Upper lobe of left lung (tissue), 6 donors: ENCODE measurements at regions not wholly inside any gene's neighbourhood (a gene's known extent, or its start where the extent isn't known, plus 50 kb on each side); places are given as distances from the start of the nearest gene placed in this dataset.
A peak's percentile ranks its signal among the peaks of the same experiment; 100 is the strongest.

Experiments used
- ATAC-seq, 2 donors: fragments of 200-7000 bp; cut with Tn5 transposase; one replicate each; pipeline ENCODE4 v1.9.1; 2022; ENCODE audit warnings: mild to moderate bottlenecking in 2 of 2, moderate library complexity in 2 of 2; ENCODE audit not compliant: low FRiP score in 2 of 2
- DNase-seq, 2 donors: peaks; one replicate each; pipeline ENCODE4 v3.0.0-alpha.2; 2019 to 2020
- H3K27ac ChIP-seq, 4 donors: fragments of 200-600 bp; sonication (generic); one replicate each; pipeline ENCODE4 v1.5.1; 2016 to 2019
- H3K27me3 ChIP-seq, 4 donors: fragments of 200-600 bp; sonication (generic); one replicate each; pipeline ENCODE4 v1.5.1; 2017 to 2019
- H3K36me3 ChIP-seq, 4 donors: fragments of 200-600 bp; sonication (generic); one replicate each; pipeline ENCODE4 v1.5.1; 2016 to 2019
- H3K4me1 ChIP-seq, 4 donors: fragments of 200-600 bp; sonication (generic); one replicate each; pipeline ENCODE4 v1.5.1; 2018 to 2019
- H3K4me3 ChIP-seq, 4 donors: fragments of 200-600 bp; sonication (generic); one replicate each; pipeline ENCODE4 v1.5.1; 2017 to 2019; ENCODE audit warnings: mild to moderate bottlenecking in 2 of 4, moderate library complexity in 1 of 4
- H3K9me3 ChIP-seq, 4 donors: fragments of 200-600 bp; sonication (generic); one replicate each; pipeline ENCODE4 v1.5.1; 2018 to 2019
- CTCF ChIP-seq, 6 experiments: fragments of 450-650 bp in 4 of 6; fragments of 200-600 bp in 2 of 6; sonication (generic) in 2 of 6; IDR thresholded peaks; one replicate each; pipeline ENCODE4 v1.5.1; 2016 to 2019; ENCODE audit warnings: antibody characterized with exemption in 6 of 6
- EP300 ChIP-seq, 4 donors: sonication (generic); formaldehyde crosslinking; IDR thresholded peaks; one replicate each; pipeline ENCODE4 v1.5.1; 2017; ENCODE audit warnings: antibody characterized with exemption in 4 of 4, control low read depth in 2 of 4
- POLR2A ChIP-seq, 4 donors: fragments of 450-650 bp; IDR thresholded peaks; one replicate each; pipeline ENCODE4 v1.5.1; 2016 to 2017; ENCODE audit warnings: antibody characterized with exemption in 4 of 4, mild to moderate bottlenecking in 2 of 4
- POLR2AphosphoS5 ChIP-seq, 2 donors: sonication (generic); formaldehyde crosslinking; IDR thresholded peaks; one replicate each; pipeline ENCODE4 v1.5.1; 2017; ENCODE audit warnings: antibody characterized with exemption in 2 of 2
- WGBS, 2 donors: methylation state at CpG; one replicate each; pipeline ENCODE4 v1.1.5; 2017 to 2018; 5-methylcytosine and 5-hydroxymethylcytosine counted together
- donor health status: DM: no; HTN: no; CAD: no; lungs with moderate emphysema.
- donor health status: DM: no; HTN: yes; CAD: no; lungs with severe emphysema.

GRCh38 chr17:53719229-53719628 lies 103.5 kb upstream of the KIF2B start:
- Histone ChIP-seq H3K9me3 (peaks cover 0 to 3% (median 0%) of the 10 kb centered on the region in 4 donors), H3K4me3 (no peak overlapping the region), H3K27me3 (no peaks in the 10 kb centered on the region), H3K4me1 (no peaks in the 10 kb centered on the region), H3K27ac (no peak overlapping the region), H3K36me3 (no peaks in the 10 kb centered on the region)
- TF ChIP-seq EP300 (IDR thresholded peaks at IDR 0.05), result no peak
- TF ChIP-seq POLR2AphosphoS5 (IDR thresholded peaks at IDR 0.05), result no peak
- no peak for TF ChIP-seq POLR2A (IDR thresholded peaks at IDR 0.05)
- no peak for TF ChIP-seq CTCF (IDR thresholded peaks at IDR 0.05)
- no peak for DNase-seq
- ATAC-seq, result no peak

- ATAC-seq (no peak), DNase-seq (no peak)
- WGBS, 2 donors, result 68 to 82% methylated on average over 4 of the region's 4 CpGs
- Histone ChIP-seq H3K4me1 (no peaks in the 10 kb centered on the region), H3K9me3 (peaks cover 0 to 3% (median 0%) of the 10 kb centered on the region in 4 donors), H3K27ac (no peak overlapping the region), H3K4me3 (no peak overlapping the region), H3K36me3 (no peaks in the 10 kb centered on the region), H3K27me3 (no peaks in the 10 kb centered on the region)
- no peak for TF ChIP-seq POLR2A (IDR thresholded peaks at IDR 0.05)
- no peak for TF ChIP-seq EP300 (IDR thresholded peaks at IDR 0.05)
- no peak for TF ChIP-seq POLR2AphosphoS5 (IDR thresholded peaks at IDR 0.05)
- TF ChIP-seq CTCF (IDR thresholded peaks at IDR 0.05), result no peak
Measured at GRCh38 chr17:53707566-53707965, 115.2 kb upstream of the KIF2B start.

GRCh38 chr17:53696286-53696685 lies 126.4 kb upstream of the KIF2B start:
- ATAC-seq, result no peak
- H3K36me3 ChIP-seq, result no peaks in the 10 kb centered on the region
- no peaks in the 10 kb centered on the region for H3K9me3 ChIP-seq
- no peak for TF ChIP-seq EP300 (IDR thresholded peaks at IDR 0.05)
- TF ChIP-seq CTCF (IDR thresholded peaks at IDR 0.05), result no peak
- TF ChIP-seq POLR2AphosphoS5 (IDR thresholded peaks at IDR 0.05), result no peak
- TF ChIP-seq POLR2A (IDR thresholded peaks at IDR 0.05), result no peak
- 72 to 73% methylated on average over 5 of the region's 5 CpGs for WGBS, 2 donors
- no peak overlapping the region for H3K4me3 ChIP-seq
- H3K4me1 ChIP-seq, result no peaks in the 10 kb centered on the region
- no peaks in the 10 kb centered on the region for H3K27me3 ChIP-seq
- no peak for DNase-seq
- no peak overlapping the region for H3K27ac ChIP-seq

- 33 to 67% methylated on average over 1 to 3 of the region's 3 CpGs for WGBS, 2 donors
- Histone ChIP-seq H3K4me1 (no peaks in the 10 kb centered on the region), H3K27me3 (no peaks in the 10 kb centered on the region), H3K27ac (no peak overlapping the region), H3K36me3 (no peaks in the 10 kb centered on the region), H3K9me3 (peaks cover 0 to 4% (median 0%) of the 10 kb centered on the region in 4 donors), H3K4me3 (no peak overlapping the region)
- DNase-seq, result no peak
- TF ChIP-seq POLR2A (IDR thresholded peaks at IDR 0.05), result no peak
- TF ChIP-seq CTCF (IDR thresholded peaks at IDR 0.05), result no peak
- TF ChIP-seq EP300 (IDR thresholded peaks at IDR 0.05), result no peak
- TF ChIP-seq POLR2AphosphoS5 (IDR thresholded peaks at IDR 0.05), result no peak
- ATAC-seq, result peak in 1 of 2 donors; percentile 49
Measured at GRCh38 chr17:53687324-53687723, 135.4 kb upstream of the KIF2B start.

GRCh38 chr17:53680745-53681144 lies 142.0 kb upstream of the KIF2B start:
- H3K4me3 ChIP-seq, result no peak overlapping the region
- TF ChIP-seq CTCF (IDR thresholded peaks at IDR 0.05), result no peak
- TF ChIP-seq POLR2AphosphoS5 (IDR thresholded peaks at IDR 0.05), result no peak
- TF ChIP-seq EP300 (IDR thresholded peaks at IDR 0.05), result no peak
- TF ChIP-seq POLR2A (IDR thresholded peaks at IDR 0.05), result no peak
- no peaks in the 10 kb centered on the region for H3K4me1 ChIP-seq
- DNase-seq, result no peak
- WGBS, 2 donors, result 85 to 87% methylated on average over 1 of the region's 1 CpG
- ATAC-seq, result no peak
- H3K9me3 ChIP-seq, result no peaks in the 10 kb centered on the region
- no peaks in the 10 kb centered on the region for H3K27me3 ChIP-seq
- no peak overlapping the region for H3K27ac ChIP-seq
- H3K36me3 ChIP-seq, result no peaks in the 10 kb centered on the region
